BLaER1 treated with 17β-estradiol and CSF1 and Interleukin-3, amounts not matched to agents 10 nM and 100 nM (cell line): ENCODE measurements at regions not wholly inside any gene's neighbourhood (a gene's known extent, or its start where the extent isn't known, plus 50 kb on each side); places are given as distances from the start of the nearest gene placed in this dataset.
"Not testable (repeated sequence)": the region's sequence is repeated elsewhere in the genome, so short reads cannot be mapped to it uniquely, and the experiment has no call there.

Source experiments
- H3K27ac ChIP-seq, 11 experiments: shearing (Covaris generic); formaldehyde crosslinking; 2 replicates each; pipeline ENCODE4 v1.8.1; 2022
- H3K27me3 ChIP-seq, 11 experiments: shearing (Covaris generic); formaldehyde crosslinking; 2 replicates each; pipeline ENCODE4 v1.8.1; 2022
- H3K36me3 ChIP-seq, 11 experiments: shearing (Covaris generic); formaldehyde crosslinking; 2 replicates each; pipeline ENCODE4 v1.8.1; 2022
- H3K4me1 ChIP-seq, 10 experiments: shearing (Covaris generic); formaldehyde crosslinking; 2 replicates each; pipeline ENCODE4 v1.8.1; 2022
- H3K4me2 ChIP-seq, 11 experiments: shearing (Covaris generic); formaldehyde crosslinking; 2 replicates each; pipeline ENCODE4 v1.8.1; 2022
- H3K4me3 ChIP-seq, 10 experiments: shearing (Covaris generic); formaldehyde crosslinking; 2 replicates each; pipeline ENCODE4 v1.8.1; 2022
- H3K9ac ChIP-seq, 11 experiments: shearing (Covaris generic); formaldehyde crosslinking; 2 replicates each; pipeline ENCODE4 v1.8.1; 2022
- H3K9me3 ChIP-seq, 11 experiments: shearing (Covaris generic); formaldehyde crosslinking; replicated peaks in 1 of 11; 2 replicates each; pipeline ENCODE4 v1.8.1; 2022
- H4K20me1 ChIP-seq, 11 experiments: shearing (Covaris generic); formaldehyde crosslinking; 2 replicates each; pipeline ENCODE4 v1.8.1; 2022
- Cebpa-rat ChIP-seq, 11 experiments: shearing (Covaris generic); IDR thresholded peaks; 2 replicates each; pipeline ENCODE4 v1.8.1; 2022

GRCh38 chr6:77106992-77107391 lies 356.3 kb downstream of the HTR1B start:
- Histone ChIP-seq H3K4me2 (no peak overlapping the region), H4K20me1 (no peaks in the 10 kb centered on the region), H3K4me1 (no peaks in the 10 kb centered on the region), H3K4me3 (no peak overlapping the region), H3K9me3 (no peaks in the 10 kb centered on the region), H3K36me3 (no peaks in the 10 kb centered on the region), H3K27ac (no peak overlapping the region), H3K9ac (no peak overlapping the region), H3K27me3 (no peaks in the 10 kb centered on the region)
- TF ChIP-seq Cebpa-rat (IDR thresholded peaks at IDR 0.05), result no peak

- no peak overlapping the region for H3K4me3 ChIP-seq
- TF ChIP-seq Cebpa-rat (IDR thresholded peaks at IDR 0.05), result no peak
- no peaks in the 10 kb centered on the region for H4K20me1 ChIP-seq
- no peaks in the 10 kb centered on the region for H3K27me3 ChIP-seq
- H3K4me1 ChIP-seq, result no peaks in the 10 kb centered on the region
- H3K4me2 ChIP-seq, result no peak overlapping the region
- no peaks in the 10 kb centered on the region for H3K36me3 ChIP-seq
- no peaks in the 10 kb centered on the region for H3K9me3 ChIP-seq
- H3K9ac ChIP-seq, result no peak overlapping the region
- no peak overlapping the region for H3K27ac ChIP-seq
These were observed 358.2 kb downstream of the HTR1B start for GRCh38 chr6:77105091-77105490.

DNA sequence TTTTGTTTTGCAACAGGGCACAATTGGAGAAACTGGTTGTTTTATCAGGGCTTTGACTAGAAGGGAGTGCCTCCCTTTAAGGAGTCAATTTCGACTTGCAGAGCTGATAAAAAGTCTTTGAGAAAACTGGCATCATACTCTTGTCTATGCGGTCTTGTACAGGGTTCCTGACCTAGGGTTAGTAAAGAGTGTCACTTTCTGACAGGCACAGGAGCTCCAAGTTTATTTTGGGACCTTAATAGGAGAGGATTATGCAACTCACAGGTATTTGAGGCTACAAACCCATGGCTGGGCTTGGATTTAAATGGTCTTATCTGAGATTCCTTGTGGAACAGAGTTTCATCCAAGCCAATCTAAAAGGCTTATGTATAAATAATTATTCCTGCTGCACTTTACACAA lies 365.4 kb downstream of the HTR1B start:
- Histone ChIP-seq H3K9ac (no peak overlapping the region), H3K36me3 (no peaks in the 10 kb centered on the region), H3K4me1 (no peaks in the 10 kb centered on the region), H4K20me1 (no peaks in the 10 kb centered on the region), H3K4me2 (no peak overlapping the region), H3K4me3 (no peak overlapping the region), H3K27me3 (no peaks in the 10 kb centered on the region), H3K27ac (no peak overlapping the region), H3K9me3 (no peaks in the 10 kb centered on the region)
- no peak for TF ChIP-seq Cebpa-rat (IDR thresholded peaks at IDR 0.05)

GRCh38 chr6:77095936-77096627 lies 367.2 kb downstream of the HTR1B start:
- Histone ChIP-seq H3K36me3 (no peaks in the 10 kb centered on the region), H3K9me3 (no peaks in the 10 kb centered on the region), H3K4me3 (no peak overlapping the region), H3K27me3 (no peaks in the 10 kb centered on the region), H4K20me1 (no peaks in the 10 kb centered on the region), H3K27ac (no peak overlapping the region), H3K4me2 (no peak overlapping the region), H3K9ac (no peak overlapping the region), H3K4me1 (no peaks in the 10 kb centered on the region)
- TF ChIP-seq Cebpa-rat (IDR thresholded peaks at IDR 0.05), result no peak

- Histone ChIP-seq H3K4me2 (no peak overlapping the region), H3K4me1 (no peaks in the 10 kb centered on the region), H3K9ac (no peak overlapping the region), H3K9me3 (no peaks in the 10 kb centered on the region), H4K20me1 (no peaks in the 10 kb centered on the region), H3K36me3 (no peaks in the 10 kb centered on the region), H3K27me3 (no peaks in the 10 kb centered on the region), H3K4me3 (no peak overlapping the region), H3K27ac (no peak overlapping the region)
- TF ChIP-seq Cebpa-rat (IDR thresholded peaks at IDR 0.05), result no peak
These were observed 368.5 kb downstream of the HTR1B start for GRCh38 chr6:77094821-77095220.

GRCh38 chr6:77092971-77093370 lies 370.3 kb downstream of the HTR1B start:
- Histone ChIP-seq H3K36me3 (no peaks in the 10 kb centered on the region), H3K4me3 (no peak overlapping the region)

GRCh38 chr6:77089776-77090175 lies 373.5 kb downstream of the HTR1B start:
- TF ChIP-seq Cebpa-rat (IDR thresholded peaks at IDR 0.05), result no peak
- Histone ChIP-seq H3K27ac (no peak overlapping the region), H3K4me2 (no peak overlapping the region), H3K9me3 (no peaks in the 10 kb centered on the region), H3K9ac (no peak overlapping the region), H3K4me3 (no peak overlapping the region), H3K36me3 (no peaks in the 10 kb centered on the region), H4K20me1 (no peaks in the 10 kb centered on the region), H3K4me1 (no peaks in the 10 kb centered on the region), H3K27me3 (no peaks in the 10 kb centered on the region)

More at GRCh38 chr6:77092971-77093370, 370.3 kb downstream of the HTR1B start:
- TF ChIP-seq Cebpa-rat (IDR thresholded peaks at IDR 0.05), result no peak
- no peak overlapping the region for H3K9ac ChIP-seq
- no peak overlapping the region for H3K4me2 ChIP-seq
- H3K9me3 ChIP-seq, result no peaks in the 10 kb centered on the region
- no peaks in the 10 kb centered on the region for H4K20me1 ChIP-seq
- no peaks in the 10 kb centered on the region for H3K27me3 ChIP-seq
- no peak overlapping the region for H3K27ac ChIP-seq
- no peaks in the 10 kb centered on the region for H3K4me1 ChIP-seq

DNA sequence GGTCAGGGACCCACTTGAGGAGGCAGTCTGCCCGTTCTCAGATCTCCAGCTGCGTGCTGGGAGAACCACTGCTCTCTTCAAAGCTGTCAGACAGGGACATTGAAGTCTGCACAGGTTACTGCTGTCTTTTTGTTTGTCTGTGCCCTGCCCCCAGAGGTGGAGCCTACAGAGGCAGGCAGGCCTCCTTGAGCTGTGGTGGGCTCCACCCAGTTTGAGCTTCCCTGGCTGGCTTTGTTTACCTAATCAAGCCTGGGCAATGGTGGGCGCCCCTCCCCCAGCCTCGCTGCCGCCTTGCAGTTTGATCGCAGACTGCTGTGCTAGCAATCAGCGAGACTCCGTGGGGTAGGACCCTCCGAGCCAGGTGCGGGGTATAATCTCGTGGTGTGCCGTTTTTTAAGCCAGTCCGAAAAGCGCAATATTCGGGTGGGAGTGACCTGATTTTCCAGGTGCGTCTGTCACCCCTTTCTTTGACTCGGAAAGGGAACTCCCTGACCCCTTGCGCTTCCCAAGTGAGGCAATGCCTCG lies 375.4 kb downstream of the HTR1B start:
- not testable (repeated sequence) for H3K4me2 ChIP-seq

DNA sequence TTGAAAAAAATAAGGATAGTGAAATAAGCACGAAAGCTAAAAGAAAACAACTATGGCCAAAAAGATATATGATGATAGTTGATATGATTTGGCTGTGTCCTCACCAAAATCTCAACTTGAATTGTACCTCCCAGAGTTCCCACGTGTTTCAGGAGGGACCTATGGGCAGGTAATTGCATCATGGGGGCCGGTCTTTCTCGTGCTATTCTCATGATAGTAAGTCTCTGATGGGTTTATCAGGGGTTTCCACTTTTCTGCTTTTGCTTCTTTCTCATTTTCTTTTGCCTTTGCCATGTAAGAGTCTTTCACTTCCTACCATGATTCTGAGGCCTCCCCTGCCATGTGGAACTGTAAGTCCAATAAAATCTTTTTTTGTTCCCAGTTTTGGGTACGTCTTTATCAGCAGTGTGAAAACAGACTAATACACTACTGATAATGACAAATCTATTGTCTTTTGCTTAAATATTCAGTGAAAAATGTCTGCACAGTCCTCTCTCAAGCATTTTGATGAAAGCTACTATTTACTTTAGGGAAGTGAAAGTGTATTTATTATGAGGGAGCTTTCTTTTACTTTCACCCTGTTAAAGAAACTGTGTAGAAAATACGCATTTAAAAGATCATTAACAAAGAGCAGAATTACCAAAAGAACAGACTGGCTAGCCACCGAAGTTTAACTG lies 389.1 kb downstream of the HTR1B start:
- Histone ChIP-seq H3K4me3 (no peak overlapping the region), H3K36me3 (no peaks in the 10 kb centered on the region), H3K27me3 (no peaks in the 10 kb centered on the region), H3K4me2 (peak overlapping the region in 1 of 11 experiments; percentile 29; a peak in 1 of 22 replicates), H3K27ac (no peak overlapping the region), H4K20me1 (no peaks in the 10 kb centered on the region), H3K9ac (no peak overlapping the region), H3K4me1 (peaks cover 0 to 10% (median 0%) of the 10 kb centered on the region in 10 experiments; a peak in 2 of 20 replicates), H3K9me3 (no peaks in the 10 kb centered on the region)
- no peak for TF ChIP-seq Cebpa-rat (IDR thresholded peaks at IDR 0.05)

More for the DNA sequence above, 375.4 kb downstream of the HTR1B start:
- not testable (repeated sequence) for H3K27ac ChIP-seq, H3K27me3 ChIP-seq, H3K36me3 ChIP-seq, H3K4me1 ChIP-seq, H4K20me1 ChIP-seq, H3K9ac ChIP-seq, H3K9me3 ChIP-seq, H3K4me3 ChIP-seq

DNA sequence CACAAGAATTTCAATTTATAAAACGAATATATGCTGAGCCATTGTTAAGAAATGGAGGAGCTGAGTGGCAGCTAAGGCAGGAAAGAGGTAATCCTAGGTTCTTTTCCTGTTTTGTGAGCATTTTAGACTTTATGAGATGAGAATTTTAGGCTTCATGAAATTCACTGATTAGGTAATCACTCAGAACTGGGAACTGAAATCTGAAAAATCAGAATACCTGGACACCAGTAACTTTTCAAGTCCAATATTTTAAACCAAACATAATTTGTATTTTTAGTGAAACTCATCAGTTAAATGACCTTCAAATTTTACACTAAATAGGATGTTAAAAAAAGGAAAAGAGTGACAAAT lies 389.9 kb downstream of the HTR1B start:
- Histone ChIP-seq H3K4me2 (no peak overlapping the region), H3K36me3 (no peaks in the 10 kb centered on the region), H3K27me3 (no peaks in the 10 kb centered on the region), H4K20me1 (no peaks in the 10 kb centered on the region), H3K9me3 (no peaks in the 10 kb centered on the region), H3K27ac (no peak overlapping the region), H3K4me1 (peaks cover 0 to 10% (median 0%) of the 10 kb centered on the region in 10 experiments; a peak in 2 of 20 replicates), H3K9ac (no peak overlapping the region), H3K4me3 (no peak overlapping the region)
- no peak for TF ChIP-seq Cebpa-rat (IDR thresholded peaks at IDR 0.05)
